GM12874 (cell line): ENCODE measurements at regions not wholly inside any gene's neighbourhood (a gene's known extent, or its start where the extent isn't known, plus 50 kb on each side); places are given as distances from the start of the nearest gene placed in this dataset.
A peak's percentile ranks its signal among the peaks of the same experiment; 100 is the strongest.

Source experiments
- TF ChIP-seq, protein P1 (sequence below): IDR thresholded peaks from 2 replicates; pipeline ENCODE4 v1.5.1; 2011; ENCODE audit warnings: low read depth, mild to moderate bottlenecking, control low read depth, low read length, moderate library complexity; ENCODE audit not compliant: insufficient read depth

DNA sequence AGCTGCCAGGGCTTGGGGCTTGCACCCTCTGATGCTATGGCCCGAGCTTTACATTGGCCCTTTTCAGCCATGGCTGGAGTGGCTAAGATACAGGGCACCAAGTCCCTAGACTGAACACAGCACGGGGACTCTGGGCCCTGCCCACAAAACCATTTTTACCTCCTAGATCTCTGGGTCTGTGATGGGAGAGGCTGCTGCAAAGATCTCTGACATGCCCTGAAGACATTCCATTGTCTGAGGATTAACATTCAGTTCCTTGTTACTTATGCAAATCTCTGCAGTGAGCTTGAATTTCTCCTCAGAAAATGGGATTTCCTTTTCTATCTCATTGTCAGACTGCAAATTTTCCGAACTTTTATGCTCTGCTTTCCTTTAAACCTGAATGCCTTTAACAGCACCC, 337.0 kb upstream of the SMC2 start:
- TF ChIP-seq, protein P1, sequence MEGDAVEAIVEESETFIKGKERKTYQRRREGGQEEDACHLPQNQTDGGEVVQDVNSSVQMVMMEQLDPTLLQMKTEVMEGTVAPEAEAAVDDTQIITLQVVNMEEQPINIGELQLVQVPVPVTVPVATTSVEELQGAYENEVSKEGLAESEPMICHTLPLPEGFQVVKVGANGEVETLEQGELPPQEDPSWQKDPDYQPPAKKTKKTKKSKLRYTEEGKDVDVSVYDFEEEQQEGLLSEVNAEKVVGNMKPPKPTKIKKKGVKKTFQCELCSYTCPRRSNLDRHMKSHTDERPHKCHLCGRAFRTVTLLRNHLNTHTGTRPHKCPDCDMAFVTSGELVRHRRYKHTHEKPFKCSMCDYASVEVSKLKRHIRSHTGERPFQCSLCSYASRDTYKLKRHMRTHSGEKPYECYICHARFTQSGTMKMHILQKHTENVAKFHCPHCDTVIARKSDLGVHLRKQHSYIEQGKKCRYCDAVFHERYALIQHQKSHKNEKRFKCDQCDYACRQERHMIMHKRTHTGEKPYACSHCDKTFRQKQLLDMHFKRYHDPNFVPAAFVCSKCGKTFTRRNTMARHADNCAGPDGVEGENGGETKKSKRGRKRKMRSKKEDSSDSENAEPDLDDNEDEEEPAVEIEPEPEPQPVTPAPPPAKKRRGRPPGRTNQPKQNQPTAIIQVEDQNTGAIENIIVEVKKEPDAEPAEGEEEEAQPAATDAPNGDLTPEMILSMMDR, result no peak

DNA sequence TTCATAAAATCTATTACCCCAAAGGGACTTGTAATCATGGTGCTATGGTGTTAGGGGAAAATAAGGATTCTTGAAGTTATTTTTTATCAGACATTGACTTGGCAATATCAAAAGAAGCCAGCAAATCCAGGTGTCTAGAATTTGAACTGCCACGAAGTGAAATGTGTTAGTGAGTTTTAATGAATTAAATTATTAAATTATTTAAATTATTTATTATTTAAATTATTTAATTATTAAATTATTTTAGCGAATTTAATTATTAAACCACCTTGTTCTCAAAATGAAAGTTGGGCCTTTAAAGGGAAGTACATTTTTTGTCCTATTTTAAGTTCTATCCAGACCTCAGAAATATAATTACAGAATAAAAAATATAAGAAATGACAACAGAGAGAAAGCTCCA, 332.6 kb upstream of the SMC2 start:
- TF ChIP-seq, protein P1, result no peak

DNA sequence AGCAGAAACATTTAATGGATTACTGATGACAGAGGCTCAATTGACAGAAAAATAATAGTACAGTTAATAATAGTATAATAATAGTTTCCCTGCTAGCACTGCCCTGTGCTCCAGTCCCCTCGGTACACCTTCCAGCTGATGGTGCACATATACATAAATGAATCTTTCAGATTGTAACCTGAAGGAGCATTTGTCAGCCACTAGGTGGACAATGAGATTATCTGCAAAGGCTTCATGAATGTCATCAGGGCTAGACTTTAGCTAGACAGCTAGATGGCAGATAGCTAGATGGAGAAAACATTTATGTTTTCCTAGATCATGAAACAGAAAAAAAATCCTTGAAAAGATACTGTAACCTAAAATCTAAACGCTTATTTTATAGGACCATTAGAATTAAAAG, 304.4 kb upstream of the SMC2 start:
- TF ChIP-seq, protein P1, result peak; percentile 38; the same call in 1 of the 2 replicates

DNA sequence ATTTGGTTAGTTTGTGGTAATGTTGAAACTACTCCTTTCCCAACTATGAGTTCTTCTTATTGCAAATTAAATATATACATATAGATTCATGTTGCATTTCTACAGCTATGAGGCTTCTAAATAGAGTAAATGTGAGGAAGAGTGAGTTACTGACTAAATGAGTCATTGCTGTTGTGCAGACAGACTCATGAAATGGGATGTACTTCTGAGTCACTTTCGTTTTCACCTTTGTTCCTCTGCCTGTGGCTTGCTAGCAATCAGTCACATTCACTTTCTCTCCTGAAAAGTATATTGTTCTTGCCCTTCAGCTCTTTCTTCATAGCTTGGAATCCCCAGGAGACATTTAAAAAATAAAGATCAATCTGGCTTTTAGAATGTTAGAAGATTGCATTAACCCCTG, 295.5 kb upstream of the SMC2 start:
- TF ChIP-seq, protein P1, result no peak

DNA sequence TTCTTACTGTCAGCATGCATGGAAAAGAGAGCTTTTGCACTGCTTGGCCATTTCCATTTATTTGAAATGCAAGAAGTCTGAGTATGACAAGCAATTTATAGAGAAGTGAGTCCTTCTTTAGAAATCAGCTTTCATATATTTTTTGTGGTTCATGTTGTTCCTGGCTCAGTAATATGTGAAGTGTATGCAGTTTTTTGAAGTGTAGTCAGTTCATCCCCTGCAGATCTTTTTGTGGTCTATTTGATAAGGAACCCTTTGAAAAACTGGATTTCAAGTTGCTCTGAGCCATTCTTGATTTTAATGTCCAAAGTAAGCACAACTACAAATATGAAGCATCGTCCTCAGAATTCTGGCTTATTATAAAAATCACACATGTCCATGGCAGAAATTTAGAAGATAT, 294.1 kb upstream of the SMC2 start:
- TF ChIP-seq, protein P1, result no peak

DNA sequence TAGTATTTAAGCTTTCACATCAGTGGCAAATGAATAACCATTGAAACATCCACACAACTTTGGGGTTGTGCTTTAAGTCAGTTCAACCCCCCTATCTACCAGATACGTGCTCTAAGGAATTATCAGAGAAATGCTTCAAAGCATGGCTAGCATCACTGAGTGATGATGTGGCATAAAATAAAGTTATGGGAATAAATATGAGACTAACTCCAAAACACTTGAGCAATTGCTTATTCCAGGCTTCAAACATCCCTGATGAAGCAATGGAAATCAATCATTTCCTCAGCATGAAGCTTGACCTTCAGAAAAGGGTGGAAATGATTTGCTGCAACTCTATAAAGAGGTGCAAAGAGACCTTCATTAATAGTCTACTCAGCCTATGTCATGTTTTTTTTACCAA, 292.0 kb upstream of the SMC2 start:
- TF ChIP-seq, protein P1, result no peak

DNA sequence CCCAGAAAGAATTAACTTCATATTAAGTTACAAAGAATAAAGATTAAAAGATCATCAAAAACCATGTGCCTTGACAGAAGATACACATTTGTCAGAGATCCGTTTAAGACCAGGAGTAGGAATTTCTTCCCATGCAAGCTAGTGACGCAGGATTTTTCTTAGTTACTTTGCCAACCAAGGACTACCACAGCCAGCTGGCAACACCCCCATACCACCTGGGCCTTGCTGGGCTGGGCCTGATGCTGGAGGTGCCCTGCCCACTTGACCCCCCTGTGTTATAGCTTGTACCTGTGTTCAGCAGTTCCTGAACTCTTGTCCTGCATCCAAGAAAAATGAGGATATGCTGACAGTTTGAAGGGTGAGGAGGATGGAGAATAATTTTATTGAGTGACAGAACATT, 290.9 kb upstream of the SMC2 start:
- TF ChIP-seq, protein P1, result no peak
